GM12878 (cell line): ENCODE measurements at regions not wholly inside any gene's neighbourhood (a gene's known extent, or its start where the extent isn't known, plus 50 kb on each side); places are given as distances from the start of the nearest gene placed in this dataset.

ENCODE experiments used
- ATAC-seq: fragments of 200-7000 bp; cut with Tn5 transposase; 3 replicates; pipeline ENCODE4 v1.9.1; 2020; ENCODE audit warnings: mild to moderate bottlenecking, moderate library complexity
- BruUV-seq: library from RNA; stranded (reverse); fragments of 400-500 nt; replicated peaks from 2 replicates; lab custom pipeline; 2021; lab: Mats Ljungman, UMichigan
- CTCF ChIA-PET: fragments of 300-600 bp; sonication (Branson Sonifier 250); formaldehyde crosslinking; extraction: SDS; loops from one replicate; lab custom pipeline; 2021; ENCODE audit warnings: inconsistent platforms; lab: Yijun Ruan, JAX
- POLR2A ChIA-PET: fragments of 350-600 bp; formaldehyde crosslinking; extraction: SDS; loops from one replicate; lab custom pipeline; 2021; ENCODE audit warnings: inconsistent platforms; lab: Charles Lee
- RAD21 ChIA-PET: fragments of 300-600 bp; sonication (Branson Sonifier 250); formaldehyde crosslinking; loops from one replicate; lab custom pipeline; 2023; ENCODE audit warnings: antibody characterized with exemption; ENCODE audit not compliant: unreplicated experiment; lab: Charles Lee
- SMC1A ChIA-PET: fragments of 300-600 bp; sonication (Branson Sonifier 250); formaldehyde crosslinking; loops from one replicate; lab custom pipeline; 2023; ENCODE audit not compliant: unreplicated experiment, uncharacterized antibody; lab: Charles Lee
- DNase-seq: peaks from one replicate; pipeline ENCODE4 v3.0.0-alpha.2; 2011; ENCODE audit warnings: low read depth, low spot score
- FAIRE-seq: peaks from 3 replicates; lab custom pipeline; 2011; peaks lifted over from hg19 to GRCh38; lab: Jason Lieb, UNC
- H2AFZ ChIP-seq: 2 replicates; pipeline ENCODE4 v1.6.0; 2011; ENCODE audit warnings: low read depth, low read length, control low read depth; ENCODE audit not compliant: control insufficient read depth
- H3K27ac ChIP-seq: 2 replicates; pipeline ENCODE4 v1.5.1; 2011; ENCODE audit warnings: control low read depth; ENCODE audit not compliant: control insufficient read depth, insufficient read depth
- H3K27me3 ChIP-seq, 2 experiments: replicated peaks in 1 of 2; 2 replicates each; pipeline versions ENCODE4 v1.6.0 to v1.6.1; 2011; ENCODE audit warnings: low read length in 1 of 2; ENCODE audit not compliant: control insufficient read depth in 2 of 2, insufficient read depth in 2 of 2
- H3K36me3 ChIP-seq, 2 experiments: 2 replicates each; pipeline ENCODE4 v1.5.1; 2011; ENCODE audit warnings: low read length in 1 of 2; ENCODE audit not compliant: control insufficient read depth in 2 of 2, insufficient read depth in 2 of 2
- H3K4me1 ChIP-seq: 2 replicates; pipeline ENCODE4 v1.6.1; 2011; ENCODE audit warnings: mild to moderate bottlenecking, low read length, moderate library complexity, mixed read lengths; ENCODE audit not compliant: control insufficient read depth, insufficient read depth
- H3K4me2 ChIP-seq: 2 replicates; pipeline ENCODE4 v1.6.0; 2011; ENCODE audit warnings: control low read depth; ENCODE audit not compliant: control insufficient read depth, insufficient read depth
- H3K4me3 ChIP-seq: fragments of 200-600 bp; sonication (generic); 2 replicates; pipeline ENCODE4 v1.5.1; 2016
- H3K79me2 ChIP-seq: 2 replicates; pipeline ENCODE4 v1.6.0; 2011; ENCODE audit warnings: low read length; ENCODE audit not compliant: control insufficient read depth, insufficient read depth
- H3K9ac ChIP-seq: 2 replicates; pipeline ENCODE4 v1.8.0; 2011; ENCODE audit warnings: low read length, control low read depth, mixed read lengths; ENCODE audit not compliant: control insufficient read depth, insufficient read depth
- H3K9me3 ChIP-seq: replicated peaks from 3 replicates; pipeline ENCODE4 v1.5.1; 2011; ENCODE audit warnings: mild to moderate bottlenecking, low read length; ENCODE audit not compliant: control insufficient read depth, insufficient read depth
- H4K20me1 ChIP-seq: 2 replicates; pipeline ENCODE4 v1.6.0; 2011; ENCODE audit not compliant: control insufficient read depth, insufficient read depth
- CHD1 ChIP-seq: IDR thresholded peaks from 2 replicates; pipeline ENCODE4 v1.6.1; 2012; ENCODE audit warnings: low read depth, low read length, improper control_type of control experiment
- HDAC2 ChIP-seq: fragments of 200-600 bp; sonication (generic); IDR thresholded peaks from 2 replicates; pipeline ENCODE4 v1.6.1; 2017
- HSF1 ChIP-seq: fragments of 150-350 bp; IDR thresholded peaks from 2 replicates; pipeline ENCODE4 v1.6.1; 2014; ENCODE audit warnings: mild to moderate bottlenecking, low read depth, low read length
- KLF5 ChIP-seq: fragments of 450-650 bp; IDR thresholded peaks from 2 replicates; pipeline ENCODE4 v1.6.1; 2014; ENCODE audit warnings: mild to moderate bottlenecking; ENCODE audit not compliant: partially characterized antibody
- NFIC ChIP-seq: IDR thresholded peaks from 2 replicates; pipeline ENCODE4 v1.6.1; 2012; ENCODE audit warnings: low read depth, mild to moderate bottlenecking, inconsistent platforms, low read length, moderate library complexity
- NR2F1 ChIP-seq: fragments of 450-650 bp; conservative IDR thresholded peaks from 2 replicates; pipeline ENCODE4 v1.6.1; 2017; ENCODE audit warnings: mild to moderate bottlenecking
- PAX5 ChIP-seq: IDR thresholded peaks from 2 replicates; pipeline ENCODE4 v1.6.1; 2011; ENCODE audit warnings: low read depth, low read length, borderline replicate concordance
- TCF7 ChIP-seq: IDR thresholded peaks from 2 replicates; pipeline ENCODE4 v1.6.1; 2014; ENCODE audit warnings: antibody characterized with exemption, borderline replicate concordance
- ZBTB33 ChIP-seq: fragments of 450-650 bp; IDR thresholded peaks from 2 replicates; pipeline ENCODE4 v1.6.1; 2017; ENCODE audit warnings: mild to moderate bottlenecking
- WGBS: methylation state at CpG from one replicate; pipeline ENCODE4 v1.1.6; 2016; ENCODE audit warnings: low lambda C conversion rate; ENCODE audit not compliant: insufficient replicate concordance, insufficient coverage; ENCODE audit errors: missing lambda C conversion rate; 5-methylcytosine and 5-hydroxymethylcytosine counted together
- in situ Hi-C: fragments of 300-500 bp; cut with MboI; formaldehyde crosslinking; loops from 9 replicates; pipeline ENCODE4 v1.14.3; 2018; ENCODE audit warnings: mixed read lengths
- intact Hi-C: fragments of 100-400 bp; cut with micrococcal nuclease; formaldehyde crosslinking; loops from one replicate; pipeline ENCODE4 v1.14.2; 2022; ENCODE audit not compliant: unreplicated experiment
- TF ChIP-seq, protein P1 (sequence below): IDR thresholded peaks from 2 replicates; pipeline ENCODE4 v1.6.1; 2012; ENCODE audit warnings: low read depth, low read length, improper control_type of control experiment

GRCh38 chr4:38610521-38610920 lies 53.5 kb upstream of the KLF3 start (continued):
- TF ChIP-seq PAX5 (no peak), TCF7 (no peak), ZBTB33 (no peak), NR2F1 (no peak), HDAC2 (no peak), CHD1 (no peak)

- no TSS peak for BruUV-seq
- ChIA-PET POLR2A (no interaction called here), CTCF (no interaction called here), RAD21 (no interaction called here), SMC1A (interaction anchor here (0.7 kb wide), 1 partner anchor 255 kb away, joined by 4 read pairs; no protein-coding TSS in a partner anchor)
- FAIRE-seq (no peak), DNase-seq (no peak), ATAC-seq (no peak)
- TF ChIP-seq NFIC (no peak), TCF7 (no peak), KLF5 (no peak), HSF1 (no peak)
- TF ChIP-seq, protein P1, sequence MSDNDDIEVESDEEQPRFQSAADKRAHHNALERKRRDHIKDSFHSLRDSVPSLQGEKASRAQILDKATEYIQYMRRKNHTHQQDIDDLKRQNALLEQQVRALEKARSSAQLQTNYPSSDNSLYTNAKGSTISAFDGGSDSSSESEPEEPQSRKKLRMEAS: no peak
- intact Hi-C loops (no loop called here), in situ Hi-C loops (no loop called here)
- no peak overlapping the region for H3K9ac ChIP-seq
- H3K79me2 ChIP-seq: no peaks in the 10 kb centered on the region
- H3K27ac ChIP-seq: no peak overlapping the region
- H4K20me1 ChIP-seq: no peaks in the 10 kb centered on the region
- no peaks in the 10 kb centered on the region for H3K9me3 ChIP-seq
- 87% methylated on average over 8 of the region's 8 CpGs for WGBS
- H2AFZ ChIP-seq: no peak overlapping the region
- H3K36me3 ChIP-seq: no peaks in the 10 kb centered on the region
- no peaks in the 10 kb centered on the region for H3K27me3 ChIP-seq
- H3K4me1 ChIP-seq: no peaks in the 10 kb centered on the region
- H3K4me2 ChIP-seq: no peak overlapping the region
- H3K4me3 ChIP-seq: no peak overlapping the region
Observed at GRCh38 chr4:38610966-38611431, 53.0 kb upstream of the KLF3 start.
